Astrocyte of the spinal cord (primary cell): ENCODE measurements at regions not wholly inside any gene's neighbourhood (a gene's known extent, or its start where the extent isn't known, plus 50 kb on each side); places are given as distances from the start of the nearest gene placed in this dataset.

Experiments used
- DNase-seq: peaks from one replicate; pipeline ENCODE4 v3.0.0; 2011; ENCODE audit warnings: low read depth, low spot score
- H3K4me3 ChIP-seq: 2 replicates; pipeline ENCODE4 v1.5.1; 2011; ENCODE audit warnings: low read depth, mild to moderate bottlenecking, low read length, moderate library complexity
- CTCF ChIP-seq: IDR thresholded peaks from 2 replicates; pipeline ENCODE4 v1.5.1; 2012; ENCODE audit warnings: low read depth, mild to moderate bottlenecking, low read length, inconsistent platforms
- in situ Hi-C: cut with HindIII; loops from 2 replicates; pipeline ENCODE4 v1.10.0; 2017; ENCODE audit warnings: low sequenced_read_pairs

GRCh38 chr1:209262631-209263030 lies 320.9 kb upstream of the CAMK1G start:
- DNase-seq, result no peak
- no peak overlapping the region for H3K4me3 ChIP-seq
- no peak for TF ChIP-seq CTCF
- in situ Hi-C loops, result no loop called here

GRCh38 chr1:209265301-209265700 lies 318.2 kb upstream of the CAMK1G start:
- no peak for TF ChIP-seq CTCF
- no peak for DNase-seq
- in situ Hi-C loops, result no loop called here
- H3K4me3 ChIP-seq, result no peak overlapping the region

DNA sequence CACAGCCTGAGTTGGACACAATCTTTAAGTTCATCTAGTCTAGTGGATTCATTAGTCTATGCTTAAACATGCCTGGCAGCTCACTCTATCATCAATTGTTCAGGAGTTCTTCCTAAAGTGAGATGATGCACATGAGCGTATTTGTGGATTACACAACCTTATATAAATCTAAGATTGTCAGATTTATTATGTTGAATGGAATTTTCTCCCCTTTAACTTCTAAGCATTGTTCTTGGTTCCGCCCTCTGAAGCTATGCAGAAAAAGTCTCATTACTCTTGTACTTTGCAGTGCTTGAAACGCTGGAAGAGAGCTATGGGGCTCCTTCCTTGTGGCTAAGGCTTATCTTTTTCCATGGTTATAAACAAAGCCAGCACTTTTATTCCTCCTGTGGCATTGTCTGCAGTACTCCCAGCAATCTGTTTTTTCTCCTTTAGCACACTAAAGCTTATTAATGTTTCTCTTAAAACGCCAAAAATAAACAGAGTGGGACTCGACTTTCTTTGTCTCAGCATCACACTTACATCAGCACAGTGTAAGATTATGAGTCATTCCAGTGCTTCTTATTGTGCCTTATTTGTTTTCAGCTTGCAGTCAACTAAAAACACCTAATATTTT lies 316.8 kb upstream of the CAMK1G start:
- no peak overlapping the region for H3K4me3 ChIP-seq
- DNase-seq, result peak; percentile 3
- in situ Hi-C loops, result no loop called here
- TF ChIP-seq CTCF, result no peak

DNA sequence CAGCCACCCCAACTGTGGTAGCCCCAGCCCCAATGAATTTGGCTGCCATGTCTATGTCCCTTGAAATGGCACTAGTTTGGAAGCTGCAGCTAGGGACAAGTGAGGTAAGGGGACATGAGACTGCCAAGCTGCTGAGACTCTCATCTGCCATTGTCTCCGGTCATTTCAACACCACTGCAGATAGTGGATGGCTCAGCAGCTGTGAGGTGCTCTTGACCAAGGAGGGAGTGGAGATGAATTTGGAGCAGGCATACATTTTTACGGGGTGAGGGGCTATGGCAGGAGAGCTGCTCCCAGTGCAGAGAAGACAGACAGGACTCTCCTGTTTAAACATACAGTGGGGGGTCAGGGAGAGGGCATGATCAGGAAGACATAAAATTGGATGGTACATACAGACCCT lies 315.5 kb upstream of the CAMK1G start:
- no peak for TF ChIP-seq CTCF
- DNase-seq, result no peak
- no peak overlapping the region for H3K4me3 ChIP-seq
- in situ Hi-C loops, result no loop called here

DNA sequence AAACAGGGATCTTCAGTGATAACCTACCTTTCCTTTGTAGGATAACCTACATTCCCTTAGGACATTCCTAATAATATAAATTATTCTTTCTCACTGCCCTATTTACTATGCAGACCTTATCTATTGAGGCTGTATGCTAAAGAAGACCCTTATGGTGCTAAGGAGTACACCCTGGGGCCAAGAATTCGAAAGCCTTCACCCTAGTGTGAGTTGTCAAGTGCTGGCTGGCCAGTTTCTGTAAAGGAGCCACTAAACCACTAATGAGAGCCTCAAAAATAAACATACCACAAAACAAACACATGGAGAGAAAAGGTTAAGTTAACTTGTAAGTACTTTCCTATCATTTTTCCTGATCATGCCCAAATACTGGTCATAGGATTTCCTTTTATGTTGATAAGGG lies 315.0 kb upstream of the CAMK1G start:
- no peak for TF ChIP-seq CTCF
- DNase-seq, result no peak
- no peak overlapping the region for H3K4me3 ChIP-seq
- in situ Hi-C loops, result no loop called here

- in situ Hi-C loops, result no loop called here
- TF ChIP-seq CTCF, result no peak
- DNase-seq, result no peak
- H3K4me3 ChIP-seq, result no peak overlapping the region
These were observed 307.2 kb upstream of the CAMK1G start for GRCh38 chr1:209276321-209276720.

- in situ Hi-C loops, result no loop called here
- H3K4me3 ChIP-seq, result no peak overlapping the region
- no peak for TF ChIP-seq CTCF
- DNase-seq, result no peak
These were observed 305.9 kb upstream of the CAMK1G start for GRCh38 chr1:209277662-209278061.
